ENCODE measurements at regions not wholly inside any gene's neighbourhood (a gene's known extent, or its start where the extent isn't known, plus 50 kb on each side); places are given as distances from the start of the nearest gene placed in this dataset.

GRCh38 chr16:5590416-5590815 is 492.8 kb upstream of the EEF2KMT start:
- no peaks in the 10 kb centered on the region for H3F3A ChIP-seq (replicated peaks; ENCODE audit: low read depth)
- ATAC-seq (peak; percentile 29), DNase-seq (ENCODE audit: low spot score) (no peak)
- no peaks in the 10 kb centered on the region for H3K79me2 ChIP-seq (replicated peaks; ENCODE audit: insufficient read depth)
- peaks cover 9% of the 10 kb centered on the region; the same call in 2 of the 3 replicates for H3K36me3 Mint-ChIP-seq (ENCODE audit: low read depth)
- H3K9me2 ChIP-seq (ENCODE audit: insufficient read depth), result peaks cover 12% of the 10 kb centered on the region; the same call in 1 of the 2 replicates
- H4K20me1 ChIP-seq (replicated peaks; ENCODE audit: insufficient read depth), result no peaks in the 10 kb centered on the region
- no peak overlapping the region for H3K27ac ChIP-seq (ENCODE audit: low read depth)
- no peak overlapping the region for H3K4me3 Mint-ChIP-seq
- peaks cover 2% of the 10 kb centered on the region; the same call in 2 of the 3 replicates for H3K9me3 Mint-ChIP-seq
- no peaks in the 10 kb centered on the region; the same call in 1 of the 2 replicates for H3K36me3 ChIP-seq (ENCODE audit: insufficient read depth)
- 0 out of 2 replicates have a peak overlapping the region, but pooled peaks have one; percentile 2 for H2AFZ ChIP-seq
- H3K27me3 ChIP-seq (ENCODE audit: insufficient read depth), result no peaks in the 10 kb centered on the region
- H3K27me3 Mint-ChIP-seq (ENCODE audit: insufficient read depth, low read depth, poor library complexity), result peaks cover 11% of the 10 kb centered on the region
- peak overlapping the region; percentile 44; the same call in 1 of the 2 replicates for H3K27ac Mint-ChIP-seq
- peaks cover 34% of the 10 kb centered on the region for H3K4me1 Mint-ChIP-seq
- H3K4me3 ChIP-seq, result no peak overlapping the region
- peaks cover 19% of the 10 kb centered on the region for H3K4me1 ChIP-seq (ENCODE audit: insufficient read depth)
- H3K4me2 ChIP-seq, result no peak overlapping the region
- TF ChIP-seq ETS1 (IDR thresholded peaks at IDR 0.05) (no peak), STAT1 (IDR thresholded peaks at IDR 0.05; ENCODE audit: unreplicated experiment) (no peak), ZNF462 (CRISPR knock-in tag; IDR thresholded peaks at IDR 0.05) (no peak), JUNB (IDR thresholded peaks at IDR 0.05; ENCODE audit: unreplicated experiment) (no peak), CTCF (conservative IDR thresholded peaks at IDR 0.05; ENCODE audit: low read depth in 2 of 2) (no peak), ZNF114 (CRISPR knock-in tag; IDR thresholded peaks at IDR 0.05) (no peak), REST (IDR thresholded peaks at IDR 0.05; ENCODE audit: unreplicated experiment) (no peak), POLR2AphosphoS5 (IDR thresholded peaks at IDR 0.05; ENCODE audit: low read depth) (no peak), NANOG (IDR thresholded peaks at IDR 0.05; ENCODE audit: borderline replicate concordance) (no peak), CREB1 (CRISPR knock-in tag; IDR thresholded peaks at IDR 0.05; ENCODE audit: low read depth) (no peak)
